Activated CD8-positive, alpha-beta memory T cell treated with anti-CD3 and anti-CD28 coated beads for 36 hours (primary cell): ENCODE measurements at regions not wholly inside any gene's neighbourhood (a gene's known extent, or its start where the extent isn't known, plus 50 kb on each side); places are given as distances from the start of the nearest gene placed in this dataset.

Experiments used
- CTCF ChIA-PET: fragments of 350-600 bp; sonication (Branson Sonifier 250); formaldehyde crosslinking; loops from one replicate; lab custom pipeline; 2021; ENCODE audit warnings: antibody characterized with exemption; lab: Charles Lee
- POLR2A ChIA-PET: fragments of 350-600 bp; sonication (Branson Sonifier 250); formaldehyde crosslinking; loops from one replicate; lab custom pipeline; 2021; ENCODE audit warnings: antibody characterized with exemption; lab: Charles Lee

- ChIA-PET CTCF (no interaction called here), POLR2A (no interaction called here)
Observed at GRCh38 chr11:127726367-127726766, 725.8 kb upstream of the KIRREL3 start.

- ChIA-PET POLR2A (no interaction called here), CTCF (no interaction called here)
Observed at GRCh38 chr11:127723714-127724113, 723.1 kb upstream of the KIRREL3 start.

- CTCF ChIA-PET: no interaction called here
- POLR2A ChIA-PET: no interaction called here
Observed at GRCh38 chr11:127713226-127713625, 712.7 kb upstream of the KIRREL3 start.

GRCh38 chr11:127711748-127712147, 711.2 kb upstream of the KIRREL3 start:
- CTCF ChIA-PET: no interaction called here

GRCh38 chr11:127710831-127711230, 710.3 kb upstream of the KIRREL3 start:
- CTCF ChIA-PET: no interaction called here
- POLR2A ChIA-PET: no interaction called here

More at GRCh38 chr11:127711748-127712147, 711.2 kb upstream of the KIRREL3 start:
- POLR2A ChIA-PET: no interaction called here

- ChIA-PET CTCF (no interaction called here), POLR2A (no interaction called here)
Observed at GRCh38 chr11:127709960-127710359, 709.4 kb upstream of the KIRREL3 start.

GRCh38 chr11:127693686-127694085, 693.1 kb upstream of the KIRREL3 start:
- ChIA-PET POLR2A (no interaction called here), CTCF (no interaction called here)

GRCh38 chr11:127683321-127683720, 682.8 kb upstream of the KIRREL3 start:
- ChIA-PET CTCF (no interaction called here), POLR2A (no interaction called here)

- CTCF ChIA-PET: interaction anchor here (0.8 kb wide), 1 partner anchor 10 kb away, joined by 3 read pairs; no protein-coding TSS in a partner anchor
- POLR2A ChIA-PET: no interaction called here
Observed at GRCh38 chr11:127679816-127680545, 679.4 kb upstream of the KIRREL3 start.

GRCh38 chr11:127678631-127679030, 678.1 kb upstream of the KIRREL3 start:
- ChIA-PET POLR2A (no interaction called here), CTCF (no interaction called here)

- CTCF ChIA-PET: no interaction called here
- POLR2A ChIA-PET: no interaction called here
Observed at GRCh38 chr11:127677660-127678425, 677.3 kb upstream of the KIRREL3 start.

- ChIA-PET CTCF (no interaction called here), POLR2A (no interaction called here)
Observed at GRCh38 chr11:127675581-127675980, 675.0 kb upstream of the KIRREL3 start.

- POLR2A ChIA-PET: no interaction called here
- CTCF ChIA-PET: no interaction called here
Observed at GRCh38 chr11:127674754-127675153, 674.2 kb upstream of the KIRREL3 start.

GRCh38 chr11:127670374-127671119, 670.0 kb upstream of the KIRREL3 start:
- POLR2A ChIA-PET: no interaction called here
- CTCF ChIA-PET: interaction anchor here (0.6 kb wide), 1 partner anchor 10 kb away, joined by 3 read pairs; no protein-coding TSS in a partner anchor

- POLR2A ChIA-PET: no interaction called here
- CTCF ChIA-PET: no interaction called here
Observed at GRCh38 chr11:127656116-127656836, 655.7 kb upstream of the KIRREL3 start.

GRCh38 chr11:127653076-127653475, 652.5 kb upstream of the KIRREL3 start:
- POLR2A ChIA-PET: no interaction called here
- CTCF ChIA-PET: no interaction called here

GRCh38 chr11:127651888-127652221, 651.3 kb upstream of the KIRREL3 start:
- POLR2A ChIA-PET: no interaction called here
- CTCF ChIA-PET: no interaction called here

GRCh38 chr11:127651175-127651887, 650.8 kb upstream of the KIRREL3 start:
- POLR2A ChIA-PET: no interaction called here
- CTCF ChIA-PET: no interaction called here

- POLR2A ChIA-PET: no interaction called here
- CTCF ChIA-PET: no interaction called here
Observed at GRCh38 chr11:127649958-127650357, 649.4 kb upstream of the KIRREL3 start.
